Body of pancreas (tissue), 4 donors: ENCODE measurements at regions not wholly inside any gene's neighbourhood (a gene's known extent, or its start where the extent isn't known, plus 50 kb on each side); places are given as distances from the start of the nearest gene placed in this dataset.

ENCODE experiments used
- ATAC-seq: fragments of 150-250 bp; one replicate; pipeline ENCODE4 v1.9.1; 2016
- DNase-seq, 4 donors: peaks; one replicate each; pipeline ENCODE4 v3.0.0-alpha.2; 2019
- H3K27ac ChIP-seq, 4 donors: fragments of 200-600 bp; sonication (generic); 1 replicate in 3 of 4; 2 replicates in 1 of 4; pipeline versions ENCODE4 v1.5.1 to v1.6.1; 2016 to 2019; ENCODE audit warnings: mild to moderate bottlenecking in 1 of 4, mixed read lengths in 1 of 4, moderate library complexity in 1 of 4
- H3K27me3 ChIP-seq, 2 donors: fragments of 200-600 bp; sonication (generic); one replicate each; pipeline ENCODE4 v1.6.0; 2016; ENCODE audit warnings: mild to moderate bottlenecking in 1 of 2
- H3K36me3 ChIP-seq, 2 donors: fragments of 200-600 bp; sonication (generic); replicated peaks in 1 of 2; 2 replicates each; pipeline ENCODE4 v1.5.1; 2016; ENCODE audit warnings: low read depth in 2 of 2; ENCODE audit not compliant: insufficient read depth in 1 of 2
- H3K4me1 ChIP-seq: fragments of 200-600 bp; sonication (generic); one replicate; pipeline ENCODE4 v1.6.0; 2016
- H3K4me3 ChIP-seq, 2 donors: fragments of 200-600 bp; sonication (generic); 1 replicate in 1 of 2; 2 replicates in 1 of 2; pipeline ENCODE4 v1.5.1; 2016 to 2019
- H3K9me3 ChIP-seq, 3 donors: fragments of 200-600 bp; sonication (generic); 1 replicate in 2 of 3; 2 replicates in 1 of 3; pipeline ENCODE4 v1.5.1; 2016
- POLR2A ChIP-seq, 3 donors: fragments of 450-650 bp; IDR thresholded peaks; one replicate each; pipeline ENCODE4 v1.6.1; 2016; ENCODE audit warnings: antibody characterized with exemption in 3 of 3, mild to moderate bottlenecking in 2 of 3
- WGBS, 2 donors: methylation state at CpG; one replicate each; pipeline ENCODE4 v1.1.5; 2017; 5-methylcytosine and 5-hydroxymethylcytosine counted together
- intact Hi-C: fragments of 100-400 bp; cut with DNase I; formaldehyde crosslinking; loops from one replicate; pipeline ENCODE4 v1.15.1; 2023
- TF ChIP-seq, protein P1 (sequence below), 7 experiments: fragments of 450-650 bp in 4 of 7; fragments of 200-600 bp in 3 of 7; sonication (generic) in 3 of 7; IDR thresholded peaks; one replicate each; pipeline ENCODE4 v1.5.1; 2016 to 2019; ENCODE audit warnings: antibody characterized with exemption in 7 of 7

DNA sequence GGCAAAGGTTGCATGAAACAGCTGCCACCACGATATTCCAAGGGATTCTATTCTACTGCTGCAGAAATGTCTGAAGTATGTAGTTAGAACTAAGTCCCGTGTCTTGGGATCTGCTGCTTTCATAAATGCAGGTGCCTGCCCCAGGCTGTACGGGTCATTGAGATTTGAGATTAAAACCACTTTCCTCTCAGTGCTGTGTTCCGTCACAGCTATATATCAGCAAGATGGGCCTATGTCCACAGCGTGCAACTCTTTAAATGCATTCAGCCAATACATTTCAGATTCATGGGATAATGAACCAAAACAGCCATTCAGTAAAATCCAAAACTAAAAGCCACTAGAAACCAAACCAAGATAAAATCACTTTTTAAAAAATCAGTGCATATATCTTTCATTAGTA is 107.3 kb upstream of the LUZP2 start:
- TF ChIP-seq, protein P1, sequence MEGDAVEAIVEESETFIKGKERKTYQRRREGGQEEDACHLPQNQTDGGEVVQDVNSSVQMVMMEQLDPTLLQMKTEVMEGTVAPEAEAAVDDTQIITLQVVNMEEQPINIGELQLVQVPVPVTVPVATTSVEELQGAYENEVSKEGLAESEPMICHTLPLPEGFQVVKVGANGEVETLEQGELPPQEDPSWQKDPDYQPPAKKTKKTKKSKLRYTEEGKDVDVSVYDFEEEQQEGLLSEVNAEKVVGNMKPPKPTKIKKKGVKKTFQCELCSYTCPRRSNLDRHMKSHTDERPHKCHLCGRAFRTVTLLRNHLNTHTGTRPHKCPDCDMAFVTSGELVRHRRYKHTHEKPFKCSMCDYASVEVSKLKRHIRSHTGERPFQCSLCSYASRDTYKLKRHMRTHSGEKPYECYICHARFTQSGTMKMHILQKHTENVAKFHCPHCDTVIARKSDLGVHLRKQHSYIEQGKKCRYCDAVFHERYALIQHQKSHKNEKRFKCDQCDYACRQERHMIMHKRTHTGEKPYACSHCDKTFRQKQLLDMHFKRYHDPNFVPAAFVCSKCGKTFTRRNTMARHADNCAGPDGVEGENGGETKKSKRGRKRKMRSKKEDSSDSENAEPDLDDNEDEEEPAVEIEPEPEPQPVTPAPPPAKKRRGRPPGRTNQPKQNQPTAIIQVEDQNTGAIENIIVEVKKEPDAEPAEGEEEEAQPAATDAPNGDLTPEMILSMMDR (IDR thresholded peaks at IDR 0.05) = no peak
- no peak for TF ChIP-seq POLR2A (IDR thresholded peaks at IDR 0.05)
- whole genome bisulfite sequencing, 2 donors = 78 to 81% methylated on average over 4 to 5 of the region's 5 CpGs
- intact Hi-C loops = no loop called here
- Histone ChIP-seq H3K4me3 (no peak overlapping the region), H3K4me1 (no peaks in the 10 kb centered on the region), H3K9me3 (no peaks in the 10 kb centered on the region), H3K27me3 (no peaks in the 10 kb centered on the region), H3K36me3 (no peaks in the 10 kb centered on the region), H3K27ac (no peak overlapping the region)
- DNase-seq = no peak
- no peak for ATAC-seq

DNA sequence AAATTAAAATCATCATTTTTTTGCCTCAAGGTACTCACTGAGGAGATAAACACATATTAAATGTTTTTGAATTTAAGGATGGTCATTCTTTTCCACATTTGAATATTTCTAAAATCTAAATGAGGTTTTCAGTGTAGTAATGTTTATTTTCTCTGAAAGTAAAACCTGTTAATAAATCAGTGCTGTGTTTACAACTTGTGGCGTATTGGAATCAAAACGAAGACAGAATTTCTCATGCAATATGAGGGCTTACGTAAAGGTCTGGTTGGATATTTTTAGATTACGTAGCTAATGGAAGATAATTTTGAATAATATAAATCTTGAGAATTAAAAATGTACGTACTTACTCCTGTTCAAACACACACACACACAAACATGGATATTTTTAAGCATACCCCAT is 106.8 kb upstream of the LUZP2 start:
- no peak overlapping the region for H3K27ac ChIP-seq
- 53 to 54% methylated on average over 5 of the region's 5 CpGs for WGBS, 2 donors
- no peaks in the 10 kb centered on the region for H3K4me1 ChIP-seq
- no peaks in the 10 kb centered on the region for H3K9me3 ChIP-seq
- ATAC-seq (no peak), DNase-seq (no peak)
- intact Hi-C loops = no loop called here
- no peak overlapping the region for H3K4me3 ChIP-seq
- TF ChIP-seq, protein P1 (IDR thresholded peaks at IDR 0.05) = no peak
- no peak for TF ChIP-seq POLR2A (IDR thresholded peaks at IDR 0.05)
- H3K27me3 ChIP-seq = no peaks in the 10 kb centered on the region
- no peaks in the 10 kb centered on the region for H3K36me3 ChIP-seq

DNA sequence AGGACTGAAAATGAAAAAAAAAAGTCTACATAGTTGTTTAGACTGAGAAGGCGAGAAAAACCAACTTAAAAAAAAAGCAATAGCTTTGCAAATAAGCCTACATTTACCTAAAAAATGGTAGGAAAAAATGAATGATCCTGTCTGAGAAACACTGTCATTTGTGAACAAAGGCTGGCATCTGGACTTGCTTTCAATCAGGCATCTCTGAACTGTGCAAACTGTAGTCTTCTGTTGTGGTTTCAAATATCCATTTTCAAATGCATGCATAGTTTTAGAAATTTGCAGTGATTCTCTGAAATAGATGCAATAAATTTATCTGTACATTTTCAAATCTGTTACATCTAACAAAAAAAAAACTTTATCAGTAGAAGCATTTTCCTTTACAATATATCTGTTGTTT is 106.1 kb upstream of the LUZP2 start:
- H3K4me3 ChIP-seq = no peak overlapping the region
- intact Hi-C loops = no loop called here
- ATAC-seq = no peak
- no peaks in the 10 kb centered on the region for H3K27me3 ChIP-seq
- no peak for DNase-seq
- WGBS, 2 donors = 50 to 61% methylated on average over 1 of the region's 1 CpG
- no peaks in the 10 kb centered on the region for H3K36me3 ChIP-seq
- H3K9me3 ChIP-seq = no peaks in the 10 kb centered on the region
- H3K27ac ChIP-seq = no peak overlapping the region
- TF ChIP-seq, protein P1 (IDR thresholded peaks at IDR 0.05) = no peak
- TF ChIP-seq POLR2A (IDR thresholded peaks at IDR 0.05) = no peak
- no peaks in the 10 kb centered on the region for H3K4me1 ChIP-seq

DNA sequence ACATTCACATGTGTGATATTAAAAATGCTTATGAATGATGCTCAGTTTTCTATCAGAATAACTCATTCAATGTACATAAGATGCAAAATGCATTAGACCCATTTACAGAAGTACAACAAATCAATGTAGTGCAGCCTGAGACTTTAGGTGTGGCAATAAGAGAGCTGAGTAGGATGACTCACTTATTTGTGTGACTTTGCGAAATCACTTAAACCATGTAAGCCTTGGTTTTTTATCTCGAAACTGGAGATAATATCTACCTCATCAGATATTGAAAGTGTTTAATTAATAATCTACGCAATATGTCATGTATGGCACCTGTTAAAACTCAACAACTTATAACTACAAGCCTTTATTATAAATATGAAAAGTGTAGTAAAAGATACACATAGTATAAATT is 105.7 kb upstream of the LUZP2 start:
- Histone ChIP-seq H3K9me3 (no peaks in the 10 kb centered on the region), H3K36me3 (no peaks in the 10 kb centered on the region), H3K27ac (no peak overlapping the region), H3K4me1 (no peaks in the 10 kb centered on the region), H3K4me3 (no peak overlapping the region), H3K27me3 (no peaks in the 10 kb centered on the region)
- WGBS, 2 donors = 58 to 60% methylated on average over 3 of the region's 3 CpGs
- intact Hi-C loops = no loop called here
- DNase-seq (no peak), ATAC-seq (no peak)
- no peak for TF ChIP-seq POLR2A (IDR thresholded peaks at IDR 0.05)
- TF ChIP-seq, protein P1 (IDR thresholded peaks at IDR 0.05) = no peak

DNA sequence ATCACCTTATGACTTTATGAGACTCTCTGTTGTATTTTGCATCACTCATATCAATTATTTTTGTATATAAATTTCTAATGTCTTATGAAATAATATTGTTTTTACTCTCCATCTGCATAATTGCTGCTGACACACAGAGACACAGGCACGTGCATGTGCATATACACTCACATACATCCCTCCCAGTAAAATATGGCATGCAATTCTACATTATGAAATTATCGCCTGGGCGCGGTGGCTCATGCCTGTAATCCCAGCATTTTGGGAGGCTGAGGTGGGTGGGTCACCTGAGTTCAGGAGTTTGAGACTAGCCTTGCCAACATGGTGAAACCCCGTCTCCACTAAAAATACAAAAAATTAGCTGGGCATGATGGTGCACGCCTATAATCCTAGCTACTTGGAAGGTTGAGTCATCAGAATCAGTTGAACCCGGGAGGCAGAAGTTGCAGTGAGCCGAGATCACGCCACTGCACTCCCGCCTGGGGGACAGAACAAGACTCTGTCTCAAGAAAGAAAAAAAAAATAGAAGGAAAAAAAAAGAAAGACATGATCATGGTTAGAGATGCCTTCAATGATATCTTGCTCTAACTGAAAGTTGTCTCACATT is 96.7 kb upstream of the LUZP2 start:
- H3K4me3 ChIP-seq = no peak overlapping the region
- H3K9me3 ChIP-seq = no peaks in the 10 kb centered on the region
- H3K27me3 ChIP-seq = no peaks in the 10 kb centered on the region
- TF ChIP-seq, protein P1 (IDR thresholded peaks at IDR 0.05) = no peak
- TF ChIP-seq POLR2A (IDR thresholded peaks at IDR 0.05) = no peak
- ATAC-seq (no peak), DNase-seq (no peak)
- intact Hi-C loops = no loop called here
- H3K4me1 ChIP-seq = no peaks in the 10 kb centered on the region
- no peak overlapping the region for H3K27ac ChIP-seq
- H3K36me3 ChIP-seq = no peaks in the 10 kb centered on the region
- 71 to 77% methylated on average over 10 of the region's 10 CpGs for WGBS, 2 donors
